IMR-90 (cell line): ENCODE measurements at regions not wholly inside any gene's neighbourhood (a gene's known extent, or its start where the extent isn't known, plus 50 kb on each side); places are given as distances from the start of the nearest gene placed in this dataset.

ENCODE experiments used
- ATAC-seq: fragments of 200-7000 bp; cut with Tn5 transposase; 2 replicates; pipeline ENCODE4 v1.9.1; 2020; ENCODE audit warnings: low read depth, mild to moderate bottlenecking, moderate library complexity
- BruUV-seq: library from RNA; stranded (reverse); fragments of 400-500 nt; replicated peaks from 2 replicates; lab custom pipeline; 2021; lab: Mats Ljungman, UMichigan
- CTCF ChIA-PET: fragments of 300-600 bp; formaldehyde crosslinking; extraction: SDS; loops from one replicate; lab custom pipeline; 2021; ENCODE audit warnings: antibody characterized with exemption; lab: Yijun Ruan, JAX
- POLR2A ChIA-PET: fragments of 300-600 bp; sonication (Branson Sonifier 250); formaldehyde crosslinking; loops from one replicate; lab custom pipeline; 2022; ENCODE audit warnings: antibody characterized with exemption; ENCODE audit not compliant: unreplicated experiment; lab: Charles Lee
- DNase-seq: peaks from one replicate; pipeline ENCODE4 v3.0.0; 2013
- H2AFZ ChIP-seq: replicated peaks from 2 replicates; pipeline ENCODE3; 2013; ENCODE audit warnings: low read length, mild to moderate bottlenecking; ENCODE audit not compliant: poor library complexity
- H2AK5ac ChIP-seq: 2 replicates; pipeline ENCODE4 v1.6.1; 2013; ENCODE audit warnings: low read depth, low read length, inconsistent platforms
- H2AK9ac ChIP-seq: replicated peaks from 2 replicates; pipeline ENCODE3; 2013; ENCODE audit warnings: mild to moderate bottlenecking, low read depth, low read length, moderate library complexity; ENCODE audit not compliant: poor library complexity
- H2BK120ac ChIP-seq: 2 replicates; pipeline ENCODE4 v1.6.1; 2013; ENCODE audit warnings: low read depth, low read length, inconsistent platforms
- H2BK15ac ChIP-seq: 3 replicates; pipeline ENCODE4 v1.6.1; 2013; ENCODE audit warnings: low read depth, low read length, inconsistent platforms
- H2BK20ac ChIP-seq: 2 replicates; pipeline ENCODE4 v1.6.1; 2013; ENCODE audit warnings: low read depth, mild to moderate bottlenecking, inconsistent platforms, low read length, moderate library complexity
- H2BK5ac ChIP-seq: 2 replicates; pipeline ENCODE4 v1.6.1; 2013; ENCODE audit warnings: mild to moderate bottlenecking, low read depth, low read length, inconsistent platforms; ENCODE audit not compliant: poor library complexity, severe bottlenecking
- H3K14ac ChIP-seq: replicated peaks from 2 replicates; pipeline ENCODE4 v1.6.1; 2013; ENCODE audit warnings: low read depth, low read length, inconsistent platforms
- H3K18ac ChIP-seq: 2 replicates; pipeline ENCODE4 v1.6.1; 2013; ENCODE audit warnings: low read depth, low read length, control low read depth
- H3K23ac ChIP-seq: 2 replicates; pipeline ENCODE4 v1.6.1; 2013; ENCODE audit warnings: low read depth, low read length, inconsistent platforms
- H3K27ac ChIP-seq: 2 replicates; pipeline ENCODE4 v1.5.1; 2013; ENCODE audit warnings: mild to moderate bottlenecking, control low read depth, low read length; ENCODE audit not compliant: insufficient read depth
- H3K27me3 ChIP-seq: 2 replicates; pipeline ENCODE4 v1.6.1; 2013; ENCODE audit warnings: low read length; ENCODE audit not compliant: control insufficient read depth, insufficient read depth
- H3K36me3 ChIP-seq: 2 replicates; pipeline ENCODE4 v1.6.1; 2013; ENCODE audit warnings: low read length, mixed read lengths; ENCODE audit not compliant: control insufficient read depth, insufficient read depth
- H3K4ac ChIP-seq: 2 replicates; pipeline ENCODE4 v1.6.1; 2013; ENCODE audit warnings: low read depth, low read length, inconsistent platforms
- H3K4me1 ChIP-seq: 2 replicates; pipeline ENCODE4 v1.6.1; 2013; ENCODE audit warnings: low read length, mixed read lengths; ENCODE audit not compliant: control insufficient read depth, insufficient read depth
- H3K4me2 ChIP-seq: 2 replicates; pipeline ENCODE4 v1.6.1; 2013; ENCODE audit warnings: low read depth, mild to moderate bottlenecking, control low read depth, low read length, moderate library complexity
- H3K4me3 ChIP-seq: 2 replicates; pipeline ENCODE4 v1.5.1; 2013; ENCODE audit warnings: low read depth, mild to moderate bottlenecking, control low read depth, low read length, moderate library complexity; ENCODE audit not compliant: insufficient read depth
- H3K56ac ChIP-seq: 2 replicates; pipeline ENCODE4 v1.6.1; 2013; ENCODE audit warnings: low read length, inconsistent platforms; ENCODE audit not compliant: insufficient read depth; ENCODE audit errors: extremely low read depth
- H3K79me1 ChIP-seq, 2 experiments: 2 replicates each; pipeline ENCODE4 v1.6.1; 2013; ENCODE audit warnings: low read length in 2 of 2, inconsistent platforms in 1 of 2, low read depth in 1 of 2
- H3K9ac ChIP-seq: 2 replicates; pipeline ENCODE4 v1.6.1; 2013; ENCODE audit warnings: low read depth, low read length, control low read depth
- H3K9me1 ChIP-seq: 2 replicates; pipeline ENCODE4 v1.6.1; 2013; ENCODE audit warnings: low read length, inconsistent platforms; ENCODE audit not compliant: insufficient read depth
- H3K9me3 ChIP-seq: 2 replicates; pipeline ENCODE4 v1.6.1; 2013; ENCODE audit warnings: low read length; ENCODE audit not compliant: control insufficient read depth, insufficient read depth
- H4K20me1 ChIP-seq: 2 replicates; pipeline ENCODE4 v1.6.1; 2013; ENCODE audit warnings: low read length, inconsistent platforms; ENCODE audit not compliant: insufficient read depth
- H4K5ac ChIP-seq: 2 replicates; pipeline ENCODE4 v1.6.1; 2013; ENCODE audit warnings: mild to moderate bottlenecking, low read depth, low read length, control low read depth
- H4K8ac ChIP-seq, 2 experiments: 2 replicates each; pipeline ENCODE4 v1.6.1; 2013; ENCODE audit warnings: low read depth in 2 of 2, low read length in 2 of 2, control low read depth in 1 of 2, inconsistent platforms in 1 of 2
- H4K91ac ChIP-seq: 2 replicates; pipeline ENCODE4 v1.6.1; 2013; ENCODE audit warnings: low read depth, low read length, inconsistent platforms; ENCODE audit not compliant: insufficient read depth
- BHLHE40 ChIP-seq: fragments of 150-350 bp; IDR thresholded peaks from 2 replicates; pipeline ENCODE4 v1.6.1; 2016; ENCODE audit warnings: mild to moderate bottlenecking, low read depth, low read length
- CEBPB ChIP-seq: IDR thresholded peaks from 2 replicates; pipeline ENCODE4 v1.6.1; 2012; ENCODE audit warnings: low read depth, low read length, improper control_type of control experiment
- CHD1 ChIP-seq: IDR thresholded peaks from 2 replicates; pipeline ENCODE4 v1.6.1; 2012; ENCODE audit warnings: low read depth, low read length, improper control_type of control experiment
- CTCF ChIP-seq: conservative IDR thresholded peaks from 2 replicates; pipeline ENCODE4 v1.5.1; 2012; ENCODE audit warnings: mild to moderate bottlenecking, low read depth, low read length, improper control_type of control experiment
- ELK1 ChIP-seq: fragments of 150-350 bp; IDR thresholded peaks from 2 replicates; pipeline ENCODE4 v1.6.1; 2016; ENCODE audit warnings: low read depth, mild to moderate bottlenecking, low read length, moderate library complexity, borderline replicate concordance
- FOS ChIP-seq: fragments of 150-350 bp; IDR thresholded peaks from 2 replicates; pipeline ENCODE4 v1.6.1; 2016; ENCODE audit warnings: low read depth, low read length
- MAFK ChIP-seq: IDR thresholded peaks from 2 replicates; pipeline ENCODE4 v1.6.1; 2012; ENCODE audit warnings: low read depth, low read length, improper control_type of control experiment
- MAZ ChIP-seq: IDR thresholded peaks from 2 replicates; pipeline ENCODE4 v1.6.1; 2012; ENCODE audit warnings: low read depth, mild to moderate bottlenecking, low read length, improper control_type of control experiment, moderate library complexity, borderline replicate concordance
- MXI1 ChIP-seq: IDR thresholded peaks from 2 replicates; pipeline ENCODE4 v1.6.1; 2012; ENCODE audit warnings: low read depth, mild to moderate bottlenecking, low read length, moderate library complexity, borderline replicate concordance
- NFE2L2 ChIP-seq: fragments of 150-350 bp; IDR thresholded peaks from 2 replicates; pipeline ENCODE4 v1.6.1; 2016; ENCODE audit warnings: low read depth, mild to moderate bottlenecking, low read length
- POLR2A ChIP-seq: IDR thresholded peaks from 2 replicates; pipeline ENCODE4 v1.6.1; 2012; ENCODE audit warnings: mild to moderate bottlenecking, low read depth, low read length
- RAD21 ChIP-seq: IDR thresholded peaks from 2 replicates; pipeline ENCODE4 v1.6.1; 2012; ENCODE audit warnings: low read length, improper control_type of control experiment
- RCOR1 ChIP-seq: IDR thresholded peaks from 2 replicates; pipeline ENCODE4 v1.6.1; 2012; ENCODE audit warnings: mild to moderate bottlenecking, low read length, improper control_type of control experiment; ENCODE audit not compliant: insufficient replicate concordance
- RFX5 ChIP-seq: IDR thresholded peaks from 2 replicates; pipeline ENCODE4 v1.8.0; 2012; ENCODE audit warnings: low read depth, mild to moderate bottlenecking, low read length, moderate library complexity
- SMC3 ChIP-seq: fragments of 150-350 bp; IDR thresholded peaks from 2 replicates; pipeline ENCODE4 v1.6.1; 2016; ENCODE audit warnings: low read depth, mild to moderate bottlenecking, antibody characterized with exemption, low read length, moderate library complexity
- USF2 ChIP-seq: fragments of 150-350 bp; IDR thresholded peaks from 2 replicates; pipeline ENCODE4 v1.6.1; 2017; ENCODE audit warnings: mild to moderate bottlenecking, antibody characterized with exemption, low read length, low read depth
- WGBS, 2 experiments: methylation state at CpG; one replicate each; pipeline versions ENCODE4 v1.1.5 to v1.1.7; 2013; ENCODE audit warnings: missing lambda C conversion rate in 2 of 2; ENCODE audit not compliant: insufficient read length in 1 of 2; ENCODE audit errors: extremely low coverage in 2 of 2; 5-methylcytosine and 5-hydroxymethylcytosine counted together
- dilution Hi-C: fragments of 300-500 bp; cut with HindIII; formaldehyde crosslinking; loops from one replicate; pipeline ENCODE4 v1.14.3; 2018; ENCODE audit warnings: low sequenced_read_pairs; ENCODE audit not compliant: unreplicated experiment
- in situ Hi-C: fragments of 300-500 bp; cut with MboI; formaldehyde crosslinking; loops from 3 replicates; pipeline ENCODE4 v1.14.3; 2019; ENCODE audit warnings: low sequenced_read_pairs, inconsistent platforms, mixed read lengths
- intact Hi-C: fragments of 100-400 bp; cut with micrococcal nuclease; formaldehyde crosslinking; loops from 2 replicates; pipeline ENCODE4 v1.10.0; 2022

- H3K27ac ChIP-seq, result no peak overlapping the region
- intact Hi-C loops (no loop called here), in situ Hi-C loops (no loop called here), dilution Hi-C loops (no loop called here)
- H2BK5ac ChIP-seq, result no peak overlapping the region
- H2BK120ac ChIP-seq, result no peak overlapping the region
- no peaks in the 10 kb centered on the region for H3K36me3 ChIP-seq
- no peak overlapping the region for H3K14ac ChIP-seq
- no peaks in the 10 kb centered on the region for H4K20me1 ChIP-seq
- no peak overlapping the region for H3K18ac ChIP-seq
- H2AK9ac ChIP-seq, result no peak overlapping the region
- H3K9me3 ChIP-seq, result no peaks in the 10 kb centered on the region
- no TSS peak for BruUV-seq
- ChIA-PET CTCF (no interaction called here), POLR2A (no interaction called here)
- no peak overlapping the region for H2BK15ac ChIP-seq
- H2BK20ac ChIP-seq, result no peak overlapping the region
- TF ChIP-seq SMC3 (no peak), ELK1 (no peak), MAFK (no peak), RFX5 (no peak), MAZ (no peak), CEBPB (no peak), NFE2L2 (no peak), USF2 (no peak), RCOR1 (no peak), BHLHE40 (no peak), POLR2A (no peak), CHD1 (no peak), FOS (no peak), RAD21 (no peak), MXI1 (no peak), CTCF (no peak)
- no peak for DNase-seq
- H4K8ac ChIP-seq, result no peak overlapping the region
- no peak overlapping the region for H3K23ac ChIP-seq
- H3K9me1 ChIP-seq, result no peaks in the 10 kb centered on the region
- no CpG with 5 or more reads among the region's 2 CpGs for WGBS, 2 experiments
- H3K4me1 ChIP-seq, result no peaks in the 10 kb centered on the region
- no peak overlapping the region for H4K5ac ChIP-seq
- H4K91ac ChIP-seq, result no peak overlapping the region
- H3K9ac ChIP-seq, result no peak overlapping the region
- no peak for ATAC-seq
- H3K4me3 ChIP-seq, result no peak overlapping the region
- no peaks in the 10 kb centered on the region for H3K79me1 ChIP-seq
- no peak overlapping the region for H2AK5ac ChIP-seq
- no peak overlapping the region for H2AFZ ChIP-seq
- H3K27me3 ChIP-seq, result no peaks in the 10 kb centered on the region
- H3K4ac ChIP-seq, result no peak overlapping the region
- no peak overlapping the region for H3K4me2 ChIP-seq
- H3K56ac ChIP-seq, result no peak overlapping the region
These were observed 665.5 kb downstream of the USP25 start for GRCh38 chr21:16395285-16395684.
